Hepatocyte (in vitro differentiated cells): ENCODE measurements at regions not wholly inside any gene's neighbourhood (a gene's known extent, or its start where the extent isn't known, plus 50 kb on each side); places are given as distances from the start of the nearest gene placed in this dataset.

ENCODE experiments used
- DNase-seq: peaks from one replicate; pipeline ENCODE4 v3.0.0-alpha.2; 2016; ENCODE audit warnings: low spot score
- H2AFZ ChIP-seq: fragments of 200-600 bp; sonication (generic); 2 replicates; pipeline ENCODE4 v1.6.0; 2016; ENCODE audit warnings: antibody characterized with exemption, mild to moderate bottlenecking
- H3K27ac ChIP-seq: fragments of 200-600 bp; sonication (generic); 2 replicates; pipeline ENCODE4 v1.5.1; 2016; ENCODE audit warnings: mild to moderate bottlenecking
- H3K27me3 ChIP-seq: fragments of 200-600 bp; sonication (generic); 2 replicates; pipeline ENCODE4 v1.6.1; 2016
- H3K36me3 ChIP-seq: fragments of 200-600 bp; sonication (generic); replicated peaks from 2 replicates; pipeline ENCODE4 v1.5.1; 2016; ENCODE audit warnings: low read depth; ENCODE audit not compliant: insufficient read depth
- H3K4me1 ChIP-seq: fragments of 200-600 bp; sonication (generic); 2 replicates; pipeline ENCODE4 v1.5.1; 2016; ENCODE audit warnings: mild to moderate bottlenecking, moderate library complexity; ENCODE audit not compliant: insufficient read depth
- H3K4me2 ChIP-seq: fragments of 200-600 bp; sonication (generic); 2 replicates; pipeline ENCODE4 v1.6.0; 2016
- H3K4me3 ChIP-seq: fragments of 200-600 bp; sonication (generic); 2 replicates; pipeline ENCODE4 v1.5.1; 2016; ENCODE audit warnings: mild to moderate bottlenecking
- H3K79me2 ChIP-seq: fragments of 200-600 bp; sonication (generic); 2 replicates; pipeline ENCODE4 v1.6.0; 2017; ENCODE audit warnings: mild to moderate bottlenecking
- H3K9me2 ChIP-seq: fragments of 200-600 bp; sonication (generic); replicated peaks from 2 replicates; pipeline ENCODE4 v1.6.0; 2017; ENCODE audit warnings: mild to moderate bottlenecking; ENCODE audit not compliant: insufficient read depth
- H3K9me3 ChIP-seq: fragments of 200-600 bp; sonication (generic); 2 replicates; pipeline ENCODE4 v1.5.1; 2016; ENCODE audit warnings: low read depth, mild to moderate bottlenecking
- H4K20me1 ChIP-seq: fragments of 200-600 bp; sonication (generic); 2 replicates; pipeline ENCODE4 v1.6.0; 2016; ENCODE audit warnings: mild to moderate bottlenecking; ENCODE audit not compliant: insufficient read depth, poor library complexity, severe bottlenecking
- EZH2 ChIP-seq: fragments of 200-600 bp; sonication (generic); IDR thresholded peaks from 2 replicates; pipeline ENCODE4 v1.6.1; 2016; ENCODE audit warnings: antibody characterized with exemption, mild to moderate bottlenecking, borderline replicate concordance
- EZH2phosphoT487 ChIP-seq: fragments of 200-600 bp; sonication (generic); IDR thresholded peaks from one replicate; pipeline ENCODE4 v1.6.1; 2018; ENCODE audit warnings: antibody characterized with exemption, mild to moderate bottlenecking, low read depth, moderate library complexity; ENCODE audit not compliant: unreplicated experiment, severe bottlenecking
- WGBS: methylation state at CpG from one replicate; pipeline ENCODE4 v1.1.6; 2016; ENCODE audit warnings: low lambda C conversion rate; ENCODE audit errors: missing lambda C conversion rate; 5-methylcytosine and 5-hydroxymethylcytosine counted together
- TF ChIP-seq, protein P1 (sequence below): fragments of 200-600 bp; sonication (generic); IDR thresholded peaks from 2 replicates; pipeline ENCODE4 v1.5.1; 2016; ENCODE audit warnings: antibody characterized with exemption, mild to moderate bottlenecking; ENCODE audit not compliant: poor library complexity

DNA sequence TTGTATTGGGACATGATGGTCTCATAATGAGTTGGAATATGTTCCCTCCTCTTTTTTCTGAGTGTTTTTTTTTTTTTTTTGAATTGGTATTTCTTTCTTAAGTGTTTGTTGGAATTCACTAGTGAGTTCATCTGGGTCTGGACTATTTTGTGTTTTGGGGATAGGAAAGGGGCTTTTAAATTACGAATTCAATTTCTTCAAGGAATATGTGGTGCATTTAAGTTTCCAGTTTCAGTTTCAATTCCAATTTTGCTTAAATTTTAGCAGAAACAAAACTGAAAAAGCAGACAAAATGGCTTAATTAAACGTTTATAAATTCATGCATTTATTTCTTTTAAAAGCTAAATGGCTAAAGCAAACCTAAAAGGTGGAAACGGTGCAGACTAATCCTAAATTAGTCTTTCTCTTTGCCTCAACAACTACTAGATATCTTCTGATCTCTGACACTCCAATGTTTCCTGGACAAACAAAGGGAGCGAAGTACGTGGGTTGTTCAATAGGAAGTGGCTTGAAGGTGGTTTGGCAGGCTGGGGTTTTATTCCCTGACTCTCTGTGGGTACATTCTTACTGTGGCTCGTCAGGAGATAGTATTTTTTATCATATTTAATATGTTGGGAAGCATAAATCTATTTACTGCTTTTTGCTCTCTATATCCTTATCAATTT, 50.0 kb upstream of the CORO2B start:
- TF ChIP-seq EZH2 (no peak), EZH2phosphoT487 (no peak)
- TF ChIP-seq, protein P1, sequence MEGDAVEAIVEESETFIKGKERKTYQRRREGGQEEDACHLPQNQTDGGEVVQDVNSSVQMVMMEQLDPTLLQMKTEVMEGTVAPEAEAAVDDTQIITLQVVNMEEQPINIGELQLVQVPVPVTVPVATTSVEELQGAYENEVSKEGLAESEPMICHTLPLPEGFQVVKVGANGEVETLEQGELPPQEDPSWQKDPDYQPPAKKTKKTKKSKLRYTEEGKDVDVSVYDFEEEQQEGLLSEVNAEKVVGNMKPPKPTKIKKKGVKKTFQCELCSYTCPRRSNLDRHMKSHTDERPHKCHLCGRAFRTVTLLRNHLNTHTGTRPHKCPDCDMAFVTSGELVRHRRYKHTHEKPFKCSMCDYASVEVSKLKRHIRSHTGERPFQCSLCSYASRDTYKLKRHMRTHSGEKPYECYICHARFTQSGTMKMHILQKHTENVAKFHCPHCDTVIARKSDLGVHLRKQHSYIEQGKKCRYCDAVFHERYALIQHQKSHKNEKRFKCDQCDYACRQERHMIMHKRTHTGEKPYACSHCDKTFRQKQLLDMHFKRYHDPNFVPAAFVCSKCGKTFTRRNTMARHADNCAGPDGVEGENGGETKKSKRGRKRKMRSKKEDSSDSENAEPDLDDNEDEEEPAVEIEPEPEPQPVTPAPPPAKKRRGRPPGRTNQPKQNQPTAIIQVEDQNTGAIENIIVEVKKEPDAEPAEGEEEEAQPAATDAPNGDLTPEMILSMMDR: no peak
- peak overlapping the region; percentile 53 for H3K4me2 ChIP-seq
- H3K36me3 ChIP-seq: no peaks in the 10 kb centered on the region
- no peak for DNase-seq
- no peak overlapping the region for H3K27ac ChIP-seq
- no peaks in the 10 kb centered on the region for H3K79me2 ChIP-seq
- no peaks in the 10 kb centered on the region for H3K9me3 ChIP-seq
- no peaks in the 10 kb centered on the region for H3K9me2 ChIP-seq
- no peak overlapping the region for H3K4me3 ChIP-seq
- H3K4me1 ChIP-seq: peaks cover 8% of the 10 kb centered on the region
- no peak overlapping the region for H2AFZ ChIP-seq
- no peaks in the 10 kb centered on the region for H3K27me3 ChIP-seq
- 58% methylated on average over 6 of the region's 6 CpGs for WGBS
- no peaks in the 10 kb centered on the region for H4K20me1 ChIP-seq
